GM19025 (cell line): ENCODE measurements at regions not wholly inside any gene's neighbourhood (a gene's known extent, or its start where the extent isn't known, plus 50 kb on each side); places are given as distances from the start of the nearest gene placed in this dataset.

Source experiments
- ATAC-seq: cut with Tn5 transposase; IDR thresholded peaks from one replicate; pipeline ENCODE4 v1.9.1; 2021; ENCODE audit warnings: mild to moderate bottlenecking, low read depth, moderate library complexity; ENCODE audit not compliant: unreplicated experiment

- no peak for ATAC-seq
Observed at GRCh38 chr13:105599477-105600037, 935.9 kb downstream of the EFNB2 start.

- ATAC-seq, result no peak
Observed at GRCh38 chr13:105598529-105598928, 936.9 kb downstream of the EFNB2 start.

GRCh38 chr13:105597573-105597972 is 937.9 kb downstream of the EFNB2 start:
- ATAC-seq, result no peak

- no peak for ATAC-seq
Observed at GRCh38 chr13:105595471-105595870, 940.0 kb downstream of the EFNB2 start.

- ATAC-seq, result no peak
Observed at GRCh38 chr13:105591277-105591676, 944.2 kb downstream of the EFNB2 start.

- ATAC-seq, result no peak
Observed at GRCh38 chr13:105587786-105588185, 947.7 kb downstream of the EFNB2 start.

- ATAC-seq, result no peak
Observed at GRCh38 chr13:105579821-105580710, 955.4 kb downstream of the EFNB2 start.

- no peak for ATAC-seq
Observed at GRCh38 chr13:105573136-105573535, 962.3 kb downstream of the EFNB2 start.

GRCh38 chr13:105572401-105572800 is 963.1 kb downstream of the EFNB2 start:
- no peak for ATAC-seq

GRCh38 chr13:105569816-105570215 is 965.6 kb downstream of the EFNB2 start:
- no peak for ATAC-seq

GRCh38 chr13:105567951-105568525 is 967.4 kb downstream of the EFNB2 start:
- ATAC-seq, result no peak

GRCh38 chr13:105565136-105565727 is 970.2 kb downstream of the EFNB2 start:
- no peak for ATAC-seq

- no peak for ATAC-seq
Observed at GRCh38 chr13:105552078-105552477, 983.4 kb downstream of the EFNB2 start.

GRCh38 chr13:105547851-105548250 is 987.6 kb downstream of the EFNB2 start:
- ATAC-seq, result no peak

GRCh38 chr13:105545811-105546210 is 989.7 kb downstream of the EFNB2 start:
- no peak for ATAC-seq

GRCh38 chr13:105543742-105544141 is 991.7 kb downstream of the EFNB2 start:
- no peak for ATAC-seq

- no peak for ATAC-seq
Observed at GRCh38 chr13:105541565-105541964, 993.9 kb downstream of the EFNB2 start.

- no peak for ATAC-seq
Observed at GRCh38 chr13:105538346-105538745, 997.1 kb downstream of the EFNB2 start.

GRCh38 chr13:105537113-105537512 is 998.3 kb downstream of the EFNB2 start:
- no peak for ATAC-seq

- ATAC-seq, result no peak
Observed at GRCh38 chr13:105530468-105530867, 1005.0 kb downstream of the EFNB2 start.

- ATAC-seq, result no peak
Observed at GRCh38 chr13:105527127-105527526, 1008.3 kb downstream of the EFNB2 start.
